BE2C (cell line): ENCODE measurements at regions not wholly inside any gene's neighbourhood (a gene's known extent, or its start where the extent isn't known, plus 50 kb on each side); places are given as distances from the start of the nearest gene placed in this dataset.
A peak's percentile ranks its signal among the peaks of the same experiment; 100 is the strongest.

Experiments used
- DNase-seq: peaks from one replicate; pipeline ENCODE4 v3.0.0-alpha.2; 2020
- H3K27me3 ChIP-seq: fragments of 250-450 bp; sonication (Bioruptor Pico); 2 replicates; pipeline ENCODE4 v1.5.1; 2020; ENCODE audit warnings: mild to moderate bottlenecking
- H3K36me3 ChIP-seq: fragments of 250-450 bp; sonication (Bioruptor Pico); 2 replicates; pipeline ENCODE4 v1.5.1; 2020; ENCODE audit warnings: mild to moderate bottlenecking
- H3K4me1 ChIP-seq: fragments of 250-450 bp; sonication (Bioruptor Pico); 2 replicates; pipeline ENCODE4 v1.5.1; 2020
- H3K4me3 ChIP-seq: 2 replicates; pipeline ENCODE4 v1.5.1; 2011; ENCODE audit warnings: low read depth, low read length
- H3K9me3 ChIP-seq: fragments of 250-450 bp; sonication (Bioruptor Pico); 2 replicates; pipeline ENCODE4 v1.5.1; 2020
- TF ChIP-seq, protein P1 (sequence below): IDR thresholded peaks from 2 replicates; pipeline ENCODE4 v1.5.1; 2012; ENCODE audit warnings: mild to moderate bottlenecking, low read depth, low read length

DNA sequence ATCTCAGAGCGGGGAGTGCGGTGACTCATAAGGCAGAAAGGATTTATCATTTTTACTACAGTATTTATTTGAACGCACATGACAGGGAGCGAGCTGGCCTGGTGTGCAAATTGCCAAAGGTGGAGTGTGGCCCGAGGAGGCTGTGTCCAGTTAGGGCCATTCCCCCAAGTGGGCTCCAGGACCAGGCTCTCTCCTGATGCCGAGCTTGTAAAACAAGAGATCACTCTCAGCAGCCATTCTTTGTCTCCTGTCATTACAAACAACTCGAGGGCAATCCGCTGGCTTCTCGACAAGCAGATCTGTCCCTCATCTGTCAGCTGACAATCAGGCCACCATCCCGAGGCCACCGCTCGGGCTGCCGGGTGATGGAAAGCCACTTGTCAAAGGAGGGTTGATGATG is 418.9 kb downstream of the ZNF536 start:
- H3K4me1 ChIP-seq: no peaks in the 10 kb centered on the region
- TF ChIP-seq, protein P1, sequence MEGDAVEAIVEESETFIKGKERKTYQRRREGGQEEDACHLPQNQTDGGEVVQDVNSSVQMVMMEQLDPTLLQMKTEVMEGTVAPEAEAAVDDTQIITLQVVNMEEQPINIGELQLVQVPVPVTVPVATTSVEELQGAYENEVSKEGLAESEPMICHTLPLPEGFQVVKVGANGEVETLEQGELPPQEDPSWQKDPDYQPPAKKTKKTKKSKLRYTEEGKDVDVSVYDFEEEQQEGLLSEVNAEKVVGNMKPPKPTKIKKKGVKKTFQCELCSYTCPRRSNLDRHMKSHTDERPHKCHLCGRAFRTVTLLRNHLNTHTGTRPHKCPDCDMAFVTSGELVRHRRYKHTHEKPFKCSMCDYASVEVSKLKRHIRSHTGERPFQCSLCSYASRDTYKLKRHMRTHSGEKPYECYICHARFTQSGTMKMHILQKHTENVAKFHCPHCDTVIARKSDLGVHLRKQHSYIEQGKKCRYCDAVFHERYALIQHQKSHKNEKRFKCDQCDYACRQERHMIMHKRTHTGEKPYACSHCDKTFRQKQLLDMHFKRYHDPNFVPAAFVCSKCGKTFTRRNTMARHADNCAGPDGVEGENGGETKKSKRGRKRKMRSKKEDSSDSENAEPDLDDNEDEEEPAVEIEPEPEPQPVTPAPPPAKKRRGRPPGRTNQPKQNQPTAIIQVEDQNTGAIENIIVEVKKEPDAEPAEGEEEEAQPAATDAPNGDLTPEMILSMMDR: no peak
- no peaks in the 10 kb centered on the region for H3K27me3 ChIP-seq
- DNase-seq: no peak
- no peaks in the 10 kb centered on the region for H3K9me3 ChIP-seq
- H3K4me3 ChIP-seq: no peak overlapping the region
- no peaks in the 10 kb centered on the region for H3K36me3 ChIP-seq

DNA sequence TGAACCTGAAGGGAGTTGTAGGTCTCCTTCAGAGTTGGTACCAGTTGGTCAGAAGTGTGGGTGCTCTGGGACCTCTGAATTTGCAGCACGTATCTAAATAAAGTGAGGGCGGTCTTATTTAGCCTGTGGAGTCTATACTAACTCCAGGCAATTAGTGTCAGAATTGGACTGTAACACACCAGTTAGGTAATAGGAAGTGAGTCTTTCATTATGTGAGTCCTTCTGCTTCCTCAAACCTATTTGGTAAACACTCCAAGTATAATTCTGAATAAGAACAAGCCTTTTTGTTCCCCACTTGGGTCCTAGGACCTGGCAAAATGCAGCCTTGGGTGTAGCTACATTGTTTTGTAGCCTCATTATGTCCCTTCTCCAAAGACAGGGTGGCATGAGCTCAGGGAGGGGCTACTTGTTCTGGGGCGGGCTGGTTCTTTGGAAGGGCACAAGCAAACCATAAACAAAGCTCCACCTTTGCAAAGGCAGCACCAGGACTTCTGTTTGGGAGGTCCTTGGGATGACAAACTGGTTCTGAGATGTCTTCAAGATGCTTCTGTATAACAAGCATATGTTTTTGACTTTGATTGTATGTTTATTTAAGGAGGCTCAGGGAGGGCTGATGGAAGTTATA is 418.0 kb downstream of the ZNF536 start:
- no peaks in the 10 kb centered on the region for H3K9me3 ChIP-seq
- H3K4me3 ChIP-seq: no peak overlapping the region

DNA sequence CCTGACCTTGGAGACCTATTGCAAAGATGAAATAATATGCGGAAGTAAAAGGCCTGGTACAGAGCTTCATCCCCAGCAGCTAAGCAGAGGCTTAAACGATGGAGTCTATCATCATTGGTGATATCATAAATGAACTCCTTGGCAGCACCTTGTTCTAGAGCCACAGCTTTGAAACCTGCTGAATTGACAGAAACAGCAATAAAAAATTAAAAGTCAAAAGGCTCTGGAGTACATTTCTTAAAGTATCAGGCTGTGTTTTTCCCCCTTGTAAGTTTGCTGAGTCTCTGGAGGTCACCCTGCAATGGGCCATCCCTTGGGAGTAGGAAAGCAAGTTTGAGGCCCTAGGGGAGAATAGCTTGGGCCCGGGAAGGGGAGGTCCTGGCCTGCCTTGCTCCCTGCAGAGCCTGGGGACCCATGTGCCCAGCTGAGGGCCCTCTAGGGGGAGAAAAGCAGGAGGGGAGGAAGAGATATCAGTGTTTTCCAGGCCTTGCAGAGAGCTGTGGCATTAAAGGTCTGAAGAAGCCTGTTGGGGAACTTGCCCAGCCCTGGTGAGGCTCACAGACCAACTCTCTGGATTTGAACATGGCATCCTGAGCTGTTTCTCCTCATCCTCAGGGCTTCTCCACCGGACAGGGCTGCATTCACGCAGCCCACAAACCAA is 416.1 kb downstream of the ZNF536 start:
- H3K9me3 ChIP-seq: no peaks in the 10 kb centered on the region
- H3K36me3 ChIP-seq: no peaks in the 10 kb centered on the region
- no peak overlapping the region for H3K4me3 ChIP-seq
- no peak for DNase-seq
- no peaks in the 10 kb centered on the region for H3K27me3 ChIP-seq
- TF ChIP-seq, protein P1: no peak
- no peaks in the 10 kb centered on the region for H3K4me1 ChIP-seq

More for the DNA sequence above, 418.0 kb downstream of the ZNF536 start:
- no peaks in the 10 kb centered on the region for H3K4me1 ChIP-seq
- no peaks in the 10 kb centered on the region for H3K36me3 ChIP-seq
- no peaks in the 10 kb centered on the region for H3K27me3 ChIP-seq
- DNase-seq: no peak
- TF ChIP-seq, protein P1: no peak

DNA sequence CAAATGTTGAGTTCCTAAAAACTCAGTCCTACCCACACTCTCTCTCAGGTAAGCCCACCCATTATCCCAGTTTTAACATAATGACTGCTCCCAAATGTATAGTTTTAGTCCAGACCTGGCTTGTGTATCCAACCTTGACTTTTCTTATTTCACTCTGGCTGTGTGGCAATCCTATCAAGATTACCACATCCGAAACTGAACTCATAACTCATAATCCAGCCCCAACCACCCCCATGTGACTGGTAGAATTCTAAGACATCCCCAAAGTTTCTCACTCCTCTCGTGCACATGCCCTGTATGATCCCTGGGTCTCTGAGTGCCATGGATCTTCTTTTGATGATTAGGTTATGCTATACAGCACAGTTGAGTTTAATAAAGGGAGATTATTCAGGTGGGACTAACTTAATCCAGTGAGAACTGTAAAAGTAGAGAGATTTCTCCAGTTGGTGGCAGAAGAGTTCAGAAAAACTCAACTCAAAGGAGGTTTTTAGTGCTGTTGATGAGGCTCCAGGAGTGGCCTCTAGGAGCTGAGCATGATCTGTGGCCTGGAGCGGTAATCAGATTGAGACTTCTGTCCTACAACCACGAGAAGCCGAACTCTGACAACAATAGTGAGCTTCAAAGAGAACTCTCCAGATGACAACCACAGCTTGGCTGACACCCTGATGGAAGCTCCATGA is 413.4 kb downstream of the ZNF536 start:
- DNase-seq: no peak
- no peaks in the 10 kb centered on the region for H3K9me3 ChIP-seq
- no peaks in the 10 kb centered on the region for H3K36me3 ChIP-seq
- no peaks in the 10 kb centered on the region for H3K4me1 ChIP-seq
- H3K27me3 ChIP-seq: no peaks in the 10 kb centered on the region
- TF ChIP-seq, protein P1: no peak
- no peak overlapping the region for H3K4me3 ChIP-seq

DNA sequence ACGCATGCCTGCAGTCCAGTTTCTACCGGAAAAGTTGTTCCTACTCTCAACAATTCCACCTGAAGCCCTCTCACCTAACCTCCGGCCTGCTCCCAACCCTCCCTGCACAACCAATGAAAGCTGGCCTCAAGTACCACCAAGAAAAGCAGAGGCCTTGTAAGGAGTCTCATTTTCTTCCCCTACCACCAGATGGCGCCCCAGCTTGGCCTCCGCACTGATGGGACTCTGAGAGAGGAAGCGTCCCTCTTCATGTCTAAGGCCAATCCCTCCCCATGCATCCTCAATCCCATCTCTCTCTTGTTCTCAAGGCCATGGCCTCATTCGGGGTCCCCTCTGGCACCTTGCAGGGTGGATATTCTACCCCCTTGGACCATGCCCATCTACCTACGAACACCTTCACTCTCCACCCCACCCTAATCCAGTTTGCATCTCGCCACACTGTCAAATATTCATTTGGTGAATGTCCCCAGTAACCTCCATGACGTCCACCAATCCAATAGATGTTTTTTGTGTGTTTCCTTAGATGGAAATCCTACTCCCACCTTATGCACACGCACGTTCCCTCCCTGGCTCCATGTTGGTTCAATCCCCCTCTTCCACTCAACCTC is 412.8 kb downstream of the ZNF536 start:
- no peaks in the 10 kb centered on the region for H3K9me3 ChIP-seq
- peak; percentile 61 for DNase-seq
- H3K27me3 ChIP-seq: no peaks in the 10 kb centered on the region
- H3K4me3 ChIP-seq: no peak overlapping the region
- TF ChIP-seq, protein P1: peak; percentile 77
- no peaks in the 10 kb centered on the region for H3K4me1 ChIP-seq
- H3K36me3 ChIP-seq: no peaks in the 10 kb centered on the region
